AG04449 (cell line): ENCODE measurements at regions not wholly inside any gene's neighbourhood (a gene's known extent, or its start where the extent isn't known, plus 50 kb on each side); places are given as distances from the start of the nearest gene placed in this dataset.
"Not testable (repeated sequence)": the region's sequence is repeated elsewhere in the genome, so short reads cannot be mapped to it uniquely, and the experiment has no call there.

Source experiments
- CTCF ChIA-PET: fragments of 350-600 bp; formaldehyde crosslinking; extraction: SDS; loops from one replicate; lab custom pipeline; 2021; ENCODE audit warnings: antibody characterized with exemption; lab: Yijun Ruan, JAX
- POLR2A ChIA-PET: fragments of 400-600, 350-600 bp; formaldehyde crosslinking; extraction: SDS; loops from one replicate; lab custom pipeline; 2020; ENCODE audit warnings: antibody characterized with exemption, inconsistent platforms; lab: Yijun Ruan, JAX
- DNase-seq: peaks from one replicate; pipeline ENCODE4 v3.0.0-alpha.2; 2010; ENCODE audit warnings: low read depth, low spot score
- H3K4me3 ChIP-seq: 2 replicates; pipeline ENCODE4 v1.5.1; 2011; ENCODE audit warnings: low read depth, mild to moderate bottlenecking, control low read depth, low read length
- CTCF ChIP-seq: IDR thresholded peaks from one replicate; pipeline ENCODE4 v1.5.1; 2011; ENCODE audit warnings: mild to moderate bottlenecking, moderate library complexity, low read length, control low read depth, inconsistent platforms; ENCODE audit not compliant: insufficient read depth; ENCODE audit errors: missing control alignments

- H3K4me3 ChIP-seq: no peak overlapping the region
- POLR2A ChIA-PET: no interaction called here
- no peak for TF ChIP-seq CTCF
- no peak for DNase-seq
- CTCF ChIA-PET: interaction anchor here (1.0 kb wide), 1 partner anchor 12 kb away, joined by 3 read pairs; no protein-coding TSS in a partner anchor
These were observed 131.3 kb downstream of the LPIN1 start for GRCh38 chr2:11877764-11878163.

GRCh38 chr2:11885253-11885652, 138.8 kb downstream of the LPIN1 start:
- H3K4me3 ChIP-seq, DNase-seq, CTCF ChIA-PET, POLR2A ChIA-PET: not testable (repeated sequence)

GRCh38 chr2:11886899-11887298, 140.5 kb downstream of the LPIN1 start:
- POLR2A ChIA-PET, H3K4me3 ChIP-seq, DNase-seq, CTCF ChIA-PET: not testable (repeated sequence)

- ChIA-PET CTCF (interaction anchor here (1.1 to 1.4 kb wide), 2 partner anchors 11 to 15 kb away, joined by 4 to 5 read pairs; no protein-coding TSS in a partner anchor), POLR2A (no interaction called here)
- no peak for TF ChIP-seq CTCF
- no peak for DNase-seq
- no peak overlapping the region for H3K4me3 ChIP-seq
These were observed 142.8 kb downstream of the LPIN1 start for GRCh38 chr2:11889101-11889850.

- DNase-seq: no peak
- POLR2A ChIA-PET: no interaction called here
- TF ChIP-seq CTCF: no peak
- H3K4me3 ChIP-seq: no peak overlapping the region
- CTCF ChIA-PET: interaction anchor here (1.1 to 1.4 kb wide), 2 partner anchors 10 to 16 kb away, joined by 4 to 5 read pairs; no protein-coding TSS in a partner anchor
These were observed 143.4 kb downstream of the LPIN1 start for GRCh38 chr2:11889854-11890253.

GRCh38 chr2:11891028-11891427, 144.6 kb downstream of the LPIN1 start:
- no peak for TF ChIP-seq CTCF
- ChIA-PET CTCF (no interaction called here), POLR2A (no interaction called here)
- H3K4me3 ChIP-seq: no peak overlapping the region
- no peak for DNase-seq

GRCh38 chr2:11891671-11892440, 145.4 kb downstream of the LPIN1 start:
- CTCF ChIA-PET: interaction anchor here (1.4 kb wide), 1 partner anchor 30 kb away, joined by 4 read pairs; no protein-coding TSS in a partner anchor
- no peak for DNase-seq
- H3K4me3 ChIP-seq: no peak overlapping the region
- TF ChIP-seq CTCF: no peak
- POLR2A ChIA-PET: no interaction called here
